ENCODE measurements at regions not wholly inside any gene's neighbourhood (a gene's known extent, or its start where the extent isn't known, plus 50 kb on each side); places are given as distances from the start of the nearest gene placed in this dataset.
"Not testable (repeated sequence)": the region's sequence is repeated elsewhere in the genome, so short reads cannot be mapped to it uniquely, and the experiment has no call there.

- Mint-ChIP-seq H3K4me1 (no peaks in the 10 kb centered on the region), H3K36me3 (no peaks in the 10 kb centered on the region), H3K27ac (no peak overlapping the region), H3K4me3 (no peak overlapping the region), H3K9me3 (peaks cover 3% of the 10 kb centered on the region), H3K27me3 (no peaks in the 10 kb centered on the region)
- no peak for ATAC-seq
Observed at GRCh38 chr18:27301615-27302378, 116.7 kb upstream of the CHST9 start.

- Mint-ChIP-seq H3K4me1 (no peaks in the 10 kb centered on the region), H3K9me3 (no peaks in the 10 kb centered on the region), H3K4me3 (no peak overlapping the region), H3K36me3 (no peaks in the 10 kb centered on the region), H3K27me3 (no peaks in the 10 kb centered on the region), H3K27ac (no peak overlapping the region)
- ATAC-seq = no peak
Observed at GRCh38 chr18:27298214-27298804, 113.2 kb upstream of the CHST9 start.

- ATAC-seq, H3K36me3 Mint-ChIP-seq, H3K27ac Mint-ChIP-seq, H3K4me1 Mint-ChIP-seq, H3K4me3 Mint-ChIP-seq, H3K9me3 Mint-ChIP-seq, H3K27me3 Mint-ChIP-seq: not testable (repeated sequence)
Observed at GRCh38 chr18:27285973-27286562, 101.0 kb upstream of the CHST9 start.

- no peaks in the 10 kb centered on the region for H3K4me1 Mint-ChIP-seq
- ATAC-seq = no peak
- H3K27me3 Mint-ChIP-seq = no peaks in the 10 kb centered on the region
- H3K27ac Mint-ChIP-seq = no peak overlapping the region
- H3K36me3 Mint-ChIP-seq = no peaks in the 10 kb centered on the region
- peaks cover 14% of the 10 kb centered on the region for H3K9me3 Mint-ChIP-seq
- no peak overlapping the region for H3K4me3 Mint-ChIP-seq
Observed at GRCh38 chr18:27278131-27278530, 93.0 kb upstream of the CHST9 start.

GRCh38 chr18:27277554-27277953, 92.4 kb upstream of the CHST9 start:
- peaks cover 14% of the 10 kb centered on the region for H3K9me3 Mint-ChIP-seq
- no peaks in the 10 kb centered on the region for H3K4me1 Mint-ChIP-seq
- H3K36me3 Mint-ChIP-seq = no peaks in the 10 kb centered on the region
- H3K27ac Mint-ChIP-seq = no peak overlapping the region
- H3K4me3 Mint-ChIP-seq = no peak overlapping the region
- H3K27me3 Mint-ChIP-seq = no peaks in the 10 kb centered on the region
- ATAC-seq = no peak

- Mint-ChIP-seq H3K27me3 (no peaks in the 10 kb centered on the region), H3K9me3 (peaks cover 14% of the 10 kb centered on the region), H3K27ac (no peak overlapping the region), H3K36me3 (no peaks in the 10 kb centered on the region), H3K4me1 (no peaks in the 10 kb centered on the region), H3K4me3 (no peak overlapping the region)
- ATAC-seq = no peak
Observed at GRCh38 chr18:27276886-27277285, 91.8 kb upstream of the CHST9 start.

- ATAC-seq = no peak
- no peaks in the 10 kb centered on the region for H3K36me3 Mint-ChIP-seq
- H3K27me3 Mint-ChIP-seq = no peaks in the 10 kb centered on the region
- H3K27ac Mint-ChIP-seq = no peak overlapping the region
- H3K4me1 Mint-ChIP-seq = no peaks in the 10 kb centered on the region
- H3K9me3 Mint-ChIP-seq = peaks cover 14% of the 10 kb centered on the region
- H3K4me3 Mint-ChIP-seq = no peak overlapping the region
Observed at GRCh38 chr18:27276479-27276878, 91.4 kb upstream of the CHST9 start.

GRCh38 chr18:27274901-27275300, 89.8 kb upstream of the CHST9 start:
- Mint-ChIP-seq H3K4me3 (no peak overlapping the region), H3K27me3 (no peaks in the 10 kb centered on the region), H3K36me3 (no peaks in the 10 kb centered on the region), H3K9me3 (peaks cover 16% of the 10 kb centered on the region), H3K27ac (no peak overlapping the region), H3K4me1 (no peaks in the 10 kb centered on the region)
- no peak for ATAC-seq

GRCh38 chr18:27270508-27270907, 85.4 kb upstream of the CHST9 start:
- Mint-ChIP-seq H3K9me3 (peaks cover 8% of the 10 kb centered on the region), H3K4me1 (no peaks in the 10 kb centered on the region), H3K27me3 (no peaks in the 10 kb centered on the region), H3K4me3 (no peak overlapping the region), H3K27ac (no peak overlapping the region), H3K36me3 (no peaks in the 10 kb centered on the region)
- ATAC-seq = no peak

GRCh38 chr18:27263369-27263768, 78.3 kb upstream of the CHST9 start:
- ATAC-seq = no peak
- no peaks in the 10 kb centered on the region for H3K4me1 Mint-ChIP-seq
- no peak overlapping the region for H3K27ac Mint-ChIP-seq
- H3K27me3 Mint-ChIP-seq = no peaks in the 10 kb centered on the region
- no peak overlapping the region for H3K4me3 Mint-ChIP-seq
- no peaks in the 10 kb centered on the region for H3K36me3 Mint-ChIP-seq
- peaks cover 13% of the 10 kb centered on the region for H3K9me3 Mint-ChIP-seq

GRCh38 chr18:27261769-27262549, 76.9 kb upstream of the CHST9 start:
- Mint-ChIP-seq H3K4me3 (no peak overlapping the region), H3K27me3 (no peaks in the 10 kb centered on the region), H3K4me1 (no peaks in the 10 kb centered on the region), H3K9me3 (peaks cover 10% of the 10 kb centered on the region), H3K36me3 (no peaks in the 10 kb centered on the region), H3K27ac (no peak overlapping the region)
- ATAC-seq = no peak

GRCh38 chr18:27253571-27253970, 68.5 kb upstream of the CHST9 start:
- H3K9me3 Mint-ChIP-seq = peaks cover 2% of the 10 kb centered on the region
- ATAC-seq = no peak
- no peaks in the 10 kb centered on the region for H3K4me1 Mint-ChIP-seq
- no peaks in the 10 kb centered on the region for H3K27me3 Mint-ChIP-seq
- no peaks in the 10 kb centered on the region for H3K36me3 Mint-ChIP-seq
- no peak overlapping the region for H3K4me3 Mint-ChIP-seq
- no peak overlapping the region for H3K27ac Mint-ChIP-seq

- Mint-ChIP-seq H3K27ac (no peak overlapping the region), H3K9me3 (peaks cover 5% of the 10 kb centered on the region), H3K4me1 (no peaks in the 10 kb centered on the region), H3K36me3 (no peaks in the 10 kb centered on the region), H3K4me3 (no peak overlapping the region), H3K27me3 (no peaks in the 10 kb centered on the region)
- ATAC-seq = no peak
Observed at GRCh38 chr18:27250471-27250870, 65.4 kb upstream of the CHST9 start.

- H3K4me3 Mint-ChIP-seq = no peak overlapping the region
- H3K36me3 Mint-ChIP-seq = no peaks in the 10 kb centered on the region
- no peaks in the 10 kb centered on the region for H3K27me3 Mint-ChIP-seq
- no peak for ATAC-seq
- H3K4me1 Mint-ChIP-seq = no peaks in the 10 kb centered on the region
- peaks cover 5% of the 10 kb centered on the region for H3K9me3 Mint-ChIP-seq
- no peak overlapping the region for H3K27ac Mint-ChIP-seq
Observed at GRCh38 chr18:27249933-27250332, 64.8 kb upstream of the CHST9 start.

GRCh38 chr18:27244259-27244658, 59.2 kb upstream of the CHST9 start:
- ATAC-seq = no peak
- no peak overlapping the region for H3K27ac Mint-ChIP-seq
- H3K4me3 Mint-ChIP-seq = no peak overlapping the region

More at GRCh38 chr18:27244259-27244658, 59.2 kb upstream of the CHST9 start:
- H3K4me1 Mint-ChIP-seq = no peaks in the 10 kb centered on the region
- H3K9me3 Mint-ChIP-seq = peaks cover 5% of the 10 kb centered on the region
- no peaks in the 10 kb centered on the region for H3K27me3 Mint-ChIP-seq
- no peaks in the 10 kb centered on the region for H3K36me3 Mint-ChIP-seq

Data from stimulated activated memory B cell treated with anti-CD40 and anti-IgM and Interleukin-4, amounts not matched to agents 10 μg/mL and 1 μg/mL and 100 μg/mL, for 72 hours (primary cell).